Astrocyte of the cerebellum (primary cell): ENCODE measurements at regions not wholly inside any gene's neighbourhood (a gene's known extent, or its start where the extent isn't known, plus 50 kb on each side); places are given as distances from the start of the nearest gene placed in this dataset.

Experiments used
- DNase-seq: peaks from one replicate; pipeline ENCODE4 v3.0.0-alpha.2; 2011; ENCODE audit warnings: low read depth
- H3K4me3 ChIP-seq: 2 replicates; pipeline ENCODE4 v1.5.1; 2011; ENCODE audit warnings: mild to moderate bottlenecking, low read depth, low read length, moderate library complexity
- CTCF ChIP-seq: IDR thresholded peaks from 2 replicates; pipeline ENCODE4 v1.5.1; 2012; ENCODE audit warnings: low read length, low read depth, moderate library complexity, mild to moderate bottlenecking; ENCODE audit errors: missing control alignments
- in situ Hi-C: cut with HindIII; loops from 2 replicates; pipeline ENCODE4 v1.10.0; 2017; ENCODE audit warnings: low sequenced_read_pairs

GRCh38 chr2:144084114-144084661 is 435.7 kb downstream of the ZEB2 start:
- H3K4me3 ChIP-seq = no peak overlapping the region
- in situ Hi-C loops = no loop called here
- peak; percentile 32 for DNase-seq
- TF ChIP-seq CTCF = no peak

GRCh38 chr2:144083211-144083610 is 436.7 kb downstream of the ZEB2 start:
- no peak overlapping the region for H3K4me3 ChIP-seq
- no peak for DNase-seq
- in situ Hi-C loops = no loop called here
- TF ChIP-seq CTCF = no peak

- no peak for TF ChIP-seq CTCF
- no peak for DNase-seq
- in situ Hi-C loops = no loop called here
- H3K4me3 ChIP-seq = no peak overlapping the region
These were observed 437.1 kb downstream of the ZEB2 start for GRCh38 chr2:144082777-144083176.

GRCh38 chr2:144082327-144082726 is 437.6 kb downstream of the ZEB2 start:
- no peak for TF ChIP-seq CTCF
- DNase-seq = no peak
- in situ Hi-C loops = no loop called here
- no peak overlapping the region for H3K4me3 ChIP-seq

GRCh38 chr2:144081272-144081671 is 438.6 kb downstream of the ZEB2 start:
- no peak for DNase-seq
- in situ Hi-C loops = no loop called here
- H3K4me3 ChIP-seq = no peak overlapping the region
- TF ChIP-seq CTCF = no peak

- DNase-seq = no peak
- TF ChIP-seq CTCF = no peak
- in situ Hi-C loops = no loop called here
- no peak overlapping the region for H3K4me3 ChIP-seq
These were observed 440.1 kb downstream of the ZEB2 start for GRCh38 chr2:144079803-144080202.
